ENCODE measurements at regions not wholly inside any gene's neighbourhood (a gene's known extent, or its start where the extent isn't known, plus 50 kb on each side); places are given as distances from the start of the nearest gene placed in this dataset. TPM values are rescaled to one million over a fixed set of nuclear protein-coding genes. Genes with fewer than 3 reads are reported as not detected.
"Not testable (repeated sequence)": the region's sequence is repeated elsewhere in the genome, so short reads cannot be mapped to it uniquely, and the experiment has no call there.

DNA sequence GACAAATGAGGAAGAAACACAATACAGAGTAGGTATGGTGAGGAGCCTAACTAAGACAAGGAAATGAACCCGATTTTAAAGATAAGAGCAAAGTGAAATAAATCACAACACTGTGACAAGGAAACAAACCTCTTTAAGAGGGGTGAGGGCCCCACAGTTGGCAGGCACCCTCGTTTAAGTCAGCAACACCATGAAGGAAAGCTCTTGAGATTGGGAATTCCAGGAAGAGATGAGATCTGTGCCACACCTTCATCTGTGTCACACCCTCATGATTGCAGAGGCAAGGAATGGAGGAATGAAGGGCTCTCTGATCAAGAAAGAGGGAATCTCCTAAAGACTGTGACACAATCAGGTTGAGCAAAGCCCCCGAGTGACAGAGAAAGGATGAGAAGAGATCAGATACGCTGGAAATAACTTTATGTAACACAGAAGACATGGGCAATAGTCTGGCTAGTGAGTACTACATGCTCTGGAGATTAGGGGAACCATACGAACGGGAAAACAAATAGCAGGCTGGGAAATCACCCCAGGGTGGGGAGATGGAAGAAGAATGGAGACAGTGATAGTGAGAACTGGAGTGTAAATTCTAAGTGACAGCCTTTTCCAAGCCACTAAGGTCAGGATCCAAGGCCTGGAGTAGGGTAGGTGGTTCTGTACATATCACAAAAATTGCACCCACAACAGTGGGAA, 51.7 kb upstream of the TERB2 start:
- DNase-seq (ENCODE audit: low read depth): not testable (repeated sequence)

Small RNA genes lying in the stretch of these regions (small RNA-seq; reads per million reads assigned to genes)
- gene RF00019 (not detected), gene RNU1-119P (not detected)

All from HT1080 (cell line).